Body of pancreas (tissue), 4 donors: ENCODE measurements at regions not wholly inside any gene's neighbourhood (a gene's known extent, or its start where the extent isn't known, plus 50 kb on each side); places are given as distances from the start of the nearest gene placed in this dataset.
A peak's percentile ranks its signal among the peaks of the same experiment; 100 is the strongest.

Source experiments
- ATAC-seq: fragments of 150-250 bp; one replicate; pipeline ENCODE4 v1.9.1; 2016
- DNase-seq, 4 donors: peaks; one replicate each; pipeline ENCODE4 v3.0.0-alpha.2; 2019
- H3K27ac ChIP-seq, 4 donors: fragments of 200-600 bp; sonication (generic); 1 replicate in 3 of 4; 2 replicates in 1 of 4; pipeline versions ENCODE4 v1.5.1 to v1.6.1; 2016 to 2019; ENCODE audit warnings: mild to moderate bottlenecking in 1 of 4, mixed read lengths in 1 of 4, moderate library complexity in 1 of 4
- H3K27me3 ChIP-seq, 2 donors: fragments of 200-600 bp; sonication (generic); one replicate each; pipeline ENCODE4 v1.6.0; 2016; ENCODE audit warnings: mild to moderate bottlenecking in 1 of 2
- H3K36me3 ChIP-seq, 2 donors: fragments of 200-600 bp; sonication (generic); replicated peaks in 1 of 2; 2 replicates each; pipeline ENCODE4 v1.5.1; 2016; ENCODE audit warnings: low read depth in 2 of 2; ENCODE audit not compliant: insufficient read depth in 1 of 2
- H3K4me1 ChIP-seq: fragments of 200-600 bp; sonication (generic); one replicate; pipeline ENCODE4 v1.6.0; 2016
- H3K4me3 ChIP-seq, 2 donors: fragments of 200-600 bp; sonication (generic); 1 replicate in 1 of 2; 2 replicates in 1 of 2; pipeline ENCODE4 v1.5.1; 2016 to 2019
- H3K9me3 ChIP-seq, 3 donors: fragments of 200-600 bp; sonication (generic); 1 replicate in 2 of 3; 2 replicates in 1 of 3; pipeline ENCODE4 v1.5.1; 2016
- POLR2A ChIP-seq, 3 donors: fragments of 450-650 bp; IDR thresholded peaks; one replicate each; pipeline ENCODE4 v1.6.1; 2016; ENCODE audit warnings: antibody characterized with exemption in 3 of 3, mild to moderate bottlenecking in 2 of 3
- WGBS, 2 donors: methylation state at CpG; one replicate each; pipeline ENCODE4 v1.1.5; 2017; 5-methylcytosine and 5-hydroxymethylcytosine counted together
- intact Hi-C: fragments of 100-400 bp; cut with DNase I; formaldehyde crosslinking; loops from one replicate; pipeline ENCODE4 v1.15.1; 2023
- TF ChIP-seq, protein P1 (sequence below), 7 experiments: fragments of 450-650 bp in 4 of 7; fragments of 200-600 bp in 3 of 7; sonication (generic) in 3 of 7; IDR thresholded peaks; one replicate each; pipeline ENCODE4 v1.5.1; 2016 to 2019; ENCODE audit warnings: antibody characterized with exemption in 7 of 7

DNA sequence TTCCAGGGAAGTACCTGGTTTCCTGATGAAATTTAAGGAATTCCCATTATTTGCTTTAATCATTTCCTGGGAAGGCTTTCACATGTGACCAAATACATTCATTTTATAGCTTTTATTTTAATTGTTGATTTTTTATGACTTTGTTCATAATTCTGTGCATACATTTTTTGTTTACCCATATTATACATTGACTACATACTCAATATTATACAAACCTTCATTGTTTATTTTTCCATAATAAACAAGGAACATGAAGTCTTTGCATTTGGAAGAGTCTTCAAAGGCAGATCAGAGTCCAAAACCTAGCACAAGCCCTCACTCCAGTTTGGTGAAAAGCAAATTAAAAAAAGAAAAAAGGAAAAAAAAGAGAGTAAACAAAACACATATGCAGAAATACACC, 218.3 kb upstream of the NRIP1 start:
- no peak for DNase-seq
- H3K4me1 ChIP-seq, result no peaks in the 10 kb centered on the region
- no peaks in the 10 kb centered on the region for H3K27me3 ChIP-seq
- no peaks in the 10 kb centered on the region for H3K9me3 ChIP-seq
- intact Hi-C loops, result no loop called here
- ATAC-seq, result no peak
- no peak overlapping the region for H3K27ac ChIP-seq
- H3K4me3 ChIP-seq, result no peak overlapping the region
- no peaks in the 10 kb centered on the region for H3K36me3 ChIP-seq
- TF ChIP-seq POLR2A (IDR thresholded peaks at IDR 0.05), result no peak
- TF ChIP-seq, protein P1, sequence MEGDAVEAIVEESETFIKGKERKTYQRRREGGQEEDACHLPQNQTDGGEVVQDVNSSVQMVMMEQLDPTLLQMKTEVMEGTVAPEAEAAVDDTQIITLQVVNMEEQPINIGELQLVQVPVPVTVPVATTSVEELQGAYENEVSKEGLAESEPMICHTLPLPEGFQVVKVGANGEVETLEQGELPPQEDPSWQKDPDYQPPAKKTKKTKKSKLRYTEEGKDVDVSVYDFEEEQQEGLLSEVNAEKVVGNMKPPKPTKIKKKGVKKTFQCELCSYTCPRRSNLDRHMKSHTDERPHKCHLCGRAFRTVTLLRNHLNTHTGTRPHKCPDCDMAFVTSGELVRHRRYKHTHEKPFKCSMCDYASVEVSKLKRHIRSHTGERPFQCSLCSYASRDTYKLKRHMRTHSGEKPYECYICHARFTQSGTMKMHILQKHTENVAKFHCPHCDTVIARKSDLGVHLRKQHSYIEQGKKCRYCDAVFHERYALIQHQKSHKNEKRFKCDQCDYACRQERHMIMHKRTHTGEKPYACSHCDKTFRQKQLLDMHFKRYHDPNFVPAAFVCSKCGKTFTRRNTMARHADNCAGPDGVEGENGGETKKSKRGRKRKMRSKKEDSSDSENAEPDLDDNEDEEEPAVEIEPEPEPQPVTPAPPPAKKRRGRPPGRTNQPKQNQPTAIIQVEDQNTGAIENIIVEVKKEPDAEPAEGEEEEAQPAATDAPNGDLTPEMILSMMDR (IDR thresholded peaks at IDR 0.05), result no peak

DNA sequence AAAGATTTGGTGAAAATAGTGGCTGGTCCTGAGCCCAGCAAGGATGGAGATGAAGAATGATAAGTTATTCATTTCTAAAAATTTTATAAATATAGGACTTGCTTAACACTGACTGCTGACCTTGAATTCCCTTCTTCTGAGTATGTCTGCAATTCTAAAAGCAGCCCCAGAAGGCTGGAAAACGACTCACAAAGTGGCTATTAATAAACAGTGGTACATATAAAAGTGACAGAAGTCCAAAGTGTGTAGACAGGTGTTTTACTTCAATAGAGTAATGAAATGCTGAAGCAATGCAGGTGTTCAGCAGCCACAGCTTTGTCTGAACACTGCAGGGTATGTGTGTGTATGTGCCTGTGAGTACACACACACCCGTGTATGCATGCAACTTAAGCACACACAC, 219.0 kb upstream of the NRIP1 start:
- intact Hi-C loops, result no loop called here
- ATAC-seq (no peak), DNase-seq (no peak)
- H3K27me3 ChIP-seq, result no peaks in the 10 kb centered on the region
- H3K9me3 ChIP-seq, result no peaks in the 10 kb centered on the region
- H3K4me1 ChIP-seq, result no peaks in the 10 kb centered on the region
- 54 to 59% methylated on average over 2 of the region's 2 CpGs for WGBS, 2 donors
- TF ChIP-seq, protein P1 (IDR thresholded peaks at IDR 0.05), result no peak
- no peak for TF ChIP-seq POLR2A (IDR thresholded peaks at IDR 0.05)
- no peak overlapping the region for H3K27ac ChIP-seq
- no peaks in the 10 kb centered on the region for H3K36me3 ChIP-seq
- no peak overlapping the region for H3K4me3 ChIP-seq

DNA sequence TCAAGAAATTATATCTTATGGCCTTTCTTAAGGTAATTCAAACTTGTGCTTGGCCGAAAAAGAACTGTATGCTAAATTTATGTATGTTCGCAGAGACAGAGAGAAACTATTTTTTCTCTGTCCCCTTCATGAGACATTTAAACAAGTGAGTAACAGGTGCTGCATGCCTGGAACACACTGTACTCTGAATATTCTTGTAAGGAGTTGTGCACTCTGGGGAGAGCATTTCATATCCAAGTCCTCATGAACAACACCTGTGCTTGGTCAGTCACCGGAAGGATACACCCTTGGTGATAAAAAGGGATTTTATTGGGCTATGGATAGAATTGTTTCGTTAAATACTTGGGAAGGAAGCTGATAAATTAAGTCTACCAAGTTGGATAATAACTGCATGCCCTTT, 220.8 kb upstream of the NRIP1 start:
- ATAC-seq (no peak), DNase-seq (no peak)
- Histone ChIP-seq H3K4me1 (peaks cover 4% of the 10 kb centered on the region), H3K9me3 (no peaks in the 10 kb centered on the region), H3K27me3 (no peaks in the 10 kb centered on the region), H3K4me3 (no peak overlapping the region), H3K27ac (no peak overlapping the region), H3K36me3 (no peaks in the 10 kb centered on the region)
- intact Hi-C loops, result no loop called here
- WGBS, 2 donors, result 93 to 95% methylated on average over 4 of the region's 4 CpGs
- TF ChIP-seq POLR2A (IDR thresholded peaks at IDR 0.05), result no peak
- TF ChIP-seq, protein P1 (IDR thresholded peaks at IDR 0.05), result no peak

DNA sequence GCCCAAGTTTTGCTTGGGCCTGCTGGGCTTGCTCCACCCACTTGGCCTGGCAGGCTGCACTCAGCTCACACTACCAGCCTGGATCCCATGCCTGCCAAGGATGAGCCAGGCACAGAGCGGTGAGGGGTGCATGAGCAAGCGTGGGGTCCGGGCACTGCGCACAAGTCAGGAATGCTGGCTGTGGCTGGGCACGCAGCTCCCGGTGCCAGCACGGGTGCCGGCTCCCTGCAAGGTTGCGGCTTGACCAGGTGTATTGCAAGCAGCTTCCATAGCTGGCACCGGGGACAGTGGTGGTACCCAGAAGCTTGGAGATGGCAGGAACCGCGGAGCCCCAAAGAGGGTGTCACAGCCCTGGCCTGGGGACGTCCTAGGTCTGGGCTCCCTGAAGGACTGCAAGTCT, 224.4 kb upstream of the NRIP1 start:
- ATAC-seq (no peak), DNase-seq (no peak)
- peaks cover 21% of the 10 kb centered on the region for H3K4me1 ChIP-seq
- no peaks in the 10 kb centered on the region for H3K36me3 ChIP-seq
- no peak overlapping the region for H3K4me3 ChIP-seq
- H3K27me3 ChIP-seq, result no peaks in the 10 kb centered on the region
- TF ChIP-seq, protein P1 (IDR thresholded peaks at IDR 0.05), result no peak
- no peak for TF ChIP-seq POLR2A (IDR thresholded peaks at IDR 0.05)
- 94 to 98% methylated on average over 9 to 12 of the region's 13 CpGs for WGBS, 2 donors
- H3K27ac ChIP-seq, result no peak overlapping the region
- H3K9me3 ChIP-seq, result no peaks in the 10 kb centered on the region
- intact Hi-C loops, result no loop called here

DNA sequence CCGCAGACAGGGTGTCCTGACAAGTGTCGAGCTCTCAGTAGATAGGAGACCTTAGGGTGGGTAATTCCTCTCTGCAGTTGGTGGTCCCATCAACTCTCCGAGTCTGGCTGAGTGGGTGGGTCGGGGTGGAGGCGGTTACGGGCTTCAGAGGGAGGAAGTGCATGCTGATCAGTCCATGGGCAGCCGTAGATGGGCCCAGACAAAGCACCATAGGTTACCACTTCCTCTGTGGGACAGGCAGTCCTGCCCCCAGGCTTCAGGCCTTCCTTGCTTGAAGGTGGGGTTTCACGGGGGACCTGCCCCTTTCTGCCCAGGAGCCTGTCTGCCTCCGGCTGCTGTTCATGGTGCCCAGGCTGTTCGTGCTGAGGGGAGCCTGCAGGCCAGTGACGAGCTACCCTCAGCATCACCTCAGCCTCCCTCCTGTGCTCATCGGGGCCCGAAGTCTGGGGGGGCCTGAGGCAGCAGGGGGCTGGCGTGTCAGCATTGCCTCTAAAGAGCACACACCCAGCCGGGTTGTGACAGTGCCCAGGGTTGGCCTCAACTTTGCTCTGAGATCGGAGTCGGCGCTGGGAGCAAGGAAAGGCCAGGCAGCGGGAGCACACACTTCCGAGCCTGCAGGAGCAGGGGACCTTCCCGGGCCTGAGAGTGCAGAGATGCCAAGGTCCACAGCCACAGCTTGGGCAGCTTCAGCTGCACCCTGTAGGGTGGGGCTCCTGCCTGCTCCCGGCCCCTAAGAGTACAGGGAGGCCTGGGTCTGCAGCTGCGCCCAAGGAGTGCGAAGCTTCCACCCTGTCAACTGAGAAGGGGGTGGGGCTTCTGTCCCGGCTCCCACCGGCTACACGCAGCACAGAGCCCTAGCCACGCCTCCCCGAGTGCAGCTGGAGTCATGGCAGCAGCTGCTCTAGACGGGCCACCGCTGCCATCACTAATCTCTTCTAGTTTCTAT, 225.4 kb upstream of the NRIP1 start:
- no peaks in the 10 kb centered on the region for H3K36me3 ChIP-seq
- peaks cover 21% of the 10 kb centered on the region for H3K4me1 ChIP-seq
- H3K27me3 ChIP-seq, result no peaks in the 10 kb centered on the region
- ATAC-seq (peak; percentile 87), DNase-seq (peak; percentile 72 to 89 (median 88))
- no peak overlapping the region for H3K27ac ChIP-seq
- intact Hi-C loops, result no loop called here
- no peak overlapping the region for H3K4me3 ChIP-seq
- 66 to 73% methylated on average over 24 to 29 of the region's 31 CpGs for WGBS, 2 donors
- H3K9me3 ChIP-seq, result no peaks in the 10 kb centered on the region
- TF ChIP-seq, protein P1 (IDR thresholded peaks at IDR 0.05), result no peak
- no peak for TF ChIP-seq POLR2A (IDR thresholded peaks at IDR 0.05)
